ENCODE measurements at regions not wholly inside any gene's neighbourhood (a gene's known extent, or its start where the extent isn't known, plus 50 kb on each side); places are given as distances from the start of the nearest gene placed in this dataset.

DNA sequence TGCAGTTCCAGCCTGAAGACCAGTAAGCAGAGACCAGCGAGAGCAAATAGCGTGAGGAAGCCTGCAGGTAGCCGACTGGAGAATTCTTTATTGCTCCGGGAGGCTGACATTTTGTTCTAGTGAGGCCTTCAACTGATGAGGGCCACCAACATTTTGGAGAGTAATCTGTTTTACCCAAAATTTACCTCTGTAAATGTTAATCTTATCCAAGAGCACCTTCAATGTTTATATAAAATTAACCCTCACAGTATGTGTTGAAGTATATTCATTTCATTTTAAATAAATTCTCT, 546.4 kb upstream of the SLITRK5 start:
- TF ChIP-seq POLR2A (IDR thresholded peaks at IDR 0.05): no peak
- TF ChIP-seq, protein P1, sequence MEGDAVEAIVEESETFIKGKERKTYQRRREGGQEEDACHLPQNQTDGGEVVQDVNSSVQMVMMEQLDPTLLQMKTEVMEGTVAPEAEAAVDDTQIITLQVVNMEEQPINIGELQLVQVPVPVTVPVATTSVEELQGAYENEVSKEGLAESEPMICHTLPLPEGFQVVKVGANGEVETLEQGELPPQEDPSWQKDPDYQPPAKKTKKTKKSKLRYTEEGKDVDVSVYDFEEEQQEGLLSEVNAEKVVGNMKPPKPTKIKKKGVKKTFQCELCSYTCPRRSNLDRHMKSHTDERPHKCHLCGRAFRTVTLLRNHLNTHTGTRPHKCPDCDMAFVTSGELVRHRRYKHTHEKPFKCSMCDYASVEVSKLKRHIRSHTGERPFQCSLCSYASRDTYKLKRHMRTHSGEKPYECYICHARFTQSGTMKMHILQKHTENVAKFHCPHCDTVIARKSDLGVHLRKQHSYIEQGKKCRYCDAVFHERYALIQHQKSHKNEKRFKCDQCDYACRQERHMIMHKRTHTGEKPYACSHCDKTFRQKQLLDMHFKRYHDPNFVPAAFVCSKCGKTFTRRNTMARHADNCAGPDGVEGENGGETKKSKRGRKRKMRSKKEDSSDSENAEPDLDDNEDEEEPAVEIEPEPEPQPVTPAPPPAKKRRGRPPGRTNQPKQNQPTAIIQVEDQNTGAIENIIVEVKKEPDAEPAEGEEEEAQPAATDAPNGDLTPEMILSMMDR (IDR thresholded peaks at IDR 0.05): no peak

All from body of pancreas (tissue), 4 donors.